GM18951 (cell line): ENCODE measurements at regions not wholly inside any gene's neighbourhood (a gene's known extent, or its start where the extent isn't known, plus 50 kb on each side); places are given as distances from the start of the nearest gene placed in this dataset.
"Not testable (repeated sequence)": the region's sequence is repeated elsewhere in the genome, so short reads cannot be mapped to it uniquely, and the experiment has no call there.

Source experiments
- POLR2A ChIP-seq: IDR thresholded peaks from 4 replicates; pipeline ENCODE4 v1.6.1; 2011; ENCODE audit warnings: mild to moderate bottlenecking; ENCODE audit not compliant: insufficient read length, insufficient read depth; ENCODE audit errors: extremely low read depth
- in situ Hi-C: fragments of 300-500 bp; cut with MboI; formaldehyde crosslinking; loops from one replicate; pipeline ENCODE4 v1.12.0; 2022; ENCODE audit warnings: low sequenced_read_pairs, mixed read lengths, inconsistent platforms; ENCODE audit not compliant: unreplicated experiment

GRCh38 chr2:241974851-241975592, 105.5 kb downstream of the RTP5 start:
- in situ Hi-C loops: no loop called here
- TF ChIP-seq POLR2A: no peak

GRCh38 chr2:241975593-241976284, 106.2 kb downstream of the RTP5 start:
- in situ Hi-C loops: no loop called here

GRCh38 chr2:241976296-241976695, 106.8 kb downstream of the RTP5 start:
- no peak for TF ChIP-seq POLR2A
- in situ Hi-C loops: no loop called here

More at GRCh38 chr2:241975593-241976284, 106.2 kb downstream of the RTP5 start:
- no peak for TF ChIP-seq POLR2A

- no peak for TF ChIP-seq POLR2A
- in situ Hi-C loops: no loop called here
Observed at GRCh38 chr2:241977557-241978300, 108.2 kb downstream of the RTP5 start.

GRCh38 chr2:241978670-241979069, 109.1 kb downstream of the RTP5 start:
- in situ Hi-C loops: no loop called here
- TF ChIP-seq POLR2A: no peak

- in situ Hi-C loops: no loop called here
- TF ChIP-seq POLR2A: no peak
Observed at GRCh38 chr2:241980193-241980592, 110.7 kb downstream of the RTP5 start.

GRCh38 chr2:241981076-241981700, 111.7 kb downstream of the RTP5 start:
- in situ Hi-C loops: no loop called here
- TF ChIP-seq POLR2A: no peak

GRCh38 chr2:241982706-241983570, 113.4 kb downstream of the RTP5 start:
- in situ Hi-C loops: no loop called here
- TF ChIP-seq POLR2A: no peak

- in situ Hi-C loops: no loop called here
- TF ChIP-seq POLR2A: no peak
Observed at GRCh38 chr2:241983571-241984270, 114.2 kb downstream of the RTP5 start.

- in situ Hi-C loops: no loop called here
- TF ChIP-seq POLR2A: no peak
Observed at GRCh38 chr2:241984271-241984655, 114.7 kb downstream of the RTP5 start.

GRCh38 chr2:241984658-241985057, 115.1 kb downstream of the RTP5 start:
- TF ChIP-seq POLR2A: no peak
- in situ Hi-C loops: no loop called here

- in situ Hi-C loops: not testable (repeated sequence)
Observed at GRCh38 chr2:241985161-241985985, 115.8 kb downstream of the RTP5 start.
